PC-3 (cell line): ENCODE measurements at regions not wholly inside any gene's neighbourhood (a gene's known extent, or its start where the extent isn't known, plus 50 kb on each side); places are given as distances from the start of the nearest gene placed in this dataset.

Experiments used
- CTCF ChIP-seq: fragments of 300-600 bp; sonication (generic); conservative IDR thresholded peaks from 2 replicates; pipeline ENCODE4 v1.5.1; 2017; ENCODE audit warnings: antibody characterized with exemption, low read depth, mild to moderate bottlenecking, low read length
- EZH2 ChIP-seq: fragments of 300-600 bp; sonication (generic); IDR thresholded peaks from one replicate; pipeline ENCODE4 v1.6.1; 2017; ENCODE audit warnings: antibody characterized with exemption, mild to moderate bottlenecking, low read length; ENCODE audit not compliant: unreplicated experiment
- EZH2phosphoT487 ChIP-seq: fragments of 300-600 bp; sonication (generic); IDR thresholded peaks from 2 replicates; pipeline ENCODE4 v1.6.1; 2018; ENCODE audit warnings: mild to moderate bottlenecking, antibody characterized with exemption, low read length, borderline replicate concordance

- no peak for TF ChIP-seq CTCF
- TF ChIP-seq EZH2 = no peak
- TF ChIP-seq EZH2phosphoT487 = no peak
These were observed 468.0 kb upstream of the PKDCC start for GRCh38 chr2:41579806-41580205.
